ENCODE measurements at regions not wholly inside any gene's neighbourhood (a gene's known extent, or its start where the extent isn't known, plus 50 kb on each side); places are given as distances from the start of the nearest gene placed in this dataset.

DNA sequence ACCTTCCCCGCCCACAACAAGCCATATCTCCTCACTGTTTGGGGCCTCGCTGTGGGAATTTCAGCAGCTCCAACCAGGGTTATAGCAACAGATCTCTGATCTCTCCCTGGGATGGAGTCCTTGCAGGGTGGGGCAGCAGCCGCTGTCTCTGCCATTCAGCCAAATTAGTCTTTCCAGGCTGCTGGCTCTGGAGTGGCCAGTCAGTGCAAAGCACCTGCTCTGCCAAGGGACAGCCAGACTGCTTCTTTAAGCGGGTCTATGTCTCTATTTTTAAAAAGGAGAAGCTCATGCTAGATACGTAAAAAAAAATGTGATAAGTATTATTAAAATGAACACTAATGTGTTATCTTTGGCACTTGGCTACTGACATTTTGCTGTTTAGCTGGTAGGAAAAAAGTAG is 380.2 kb downstream of the CDH10 start (continued):
- TF ChIP-seq, protein P1, sequence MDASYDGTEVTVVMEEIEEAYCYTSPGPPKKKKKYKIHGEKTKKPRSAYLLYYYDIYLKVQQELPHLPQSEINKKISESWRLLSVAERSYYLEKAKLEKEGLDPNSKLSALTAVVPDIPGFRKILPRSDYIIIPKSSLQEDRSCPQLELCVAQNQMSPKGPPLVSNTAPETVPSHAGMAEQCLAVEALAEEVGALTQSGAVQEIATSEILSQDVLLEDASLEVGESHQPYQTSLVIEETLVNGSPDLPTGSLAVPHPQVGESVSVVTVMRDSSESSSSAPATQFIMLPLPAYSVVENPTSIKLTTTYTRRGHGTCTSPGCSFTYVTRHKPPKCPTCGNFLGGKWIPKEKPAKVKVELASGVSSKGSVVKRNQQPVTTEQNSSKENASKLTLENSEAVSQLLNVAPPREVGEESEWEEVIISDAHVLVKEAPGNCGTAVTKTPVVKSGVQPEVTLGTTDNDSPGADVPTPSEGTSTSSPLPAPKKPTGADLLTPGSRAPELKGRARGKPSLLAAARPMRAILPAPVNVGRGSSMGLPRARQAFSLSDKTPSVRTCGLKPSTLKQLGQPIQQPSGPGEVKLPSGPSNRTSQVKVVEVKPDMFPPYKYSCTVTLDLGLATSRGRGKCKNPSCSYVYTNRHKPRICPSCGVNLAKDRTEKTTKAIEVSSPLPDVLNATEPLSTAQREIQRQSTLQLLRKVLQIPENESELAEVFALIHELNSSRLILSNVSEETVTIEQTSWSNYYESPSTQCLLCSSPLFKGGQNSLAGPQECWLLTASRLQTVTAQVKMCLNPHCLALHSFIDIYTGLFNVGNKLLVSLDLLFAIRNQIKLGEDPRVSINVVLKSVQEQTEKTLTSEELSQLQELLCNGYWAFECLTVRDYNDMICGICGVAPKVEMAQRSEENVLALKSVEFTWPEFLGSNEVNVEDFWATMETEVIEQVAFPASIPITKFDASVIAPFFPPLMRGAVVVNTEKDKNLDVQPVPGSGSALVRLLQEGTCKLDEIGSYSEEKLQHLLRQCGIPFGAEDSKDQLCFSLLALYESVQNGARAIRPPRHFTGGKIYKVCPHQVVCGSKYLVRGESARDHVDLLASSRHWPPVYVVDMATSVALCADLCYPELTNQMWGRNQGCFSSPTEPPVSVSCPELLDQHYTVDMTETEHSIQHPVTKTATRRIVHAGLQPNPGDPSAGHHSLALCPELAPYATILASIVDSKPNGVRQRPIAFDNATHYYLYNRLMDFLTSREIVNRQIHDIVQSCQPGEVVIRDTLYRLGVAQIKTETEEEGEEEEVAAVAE (CRISPR knock-in tag; IDR thresholded peaks at IDR 0.05; ENCODE audit: borderline replicate concordance), result no peak

DNA sequence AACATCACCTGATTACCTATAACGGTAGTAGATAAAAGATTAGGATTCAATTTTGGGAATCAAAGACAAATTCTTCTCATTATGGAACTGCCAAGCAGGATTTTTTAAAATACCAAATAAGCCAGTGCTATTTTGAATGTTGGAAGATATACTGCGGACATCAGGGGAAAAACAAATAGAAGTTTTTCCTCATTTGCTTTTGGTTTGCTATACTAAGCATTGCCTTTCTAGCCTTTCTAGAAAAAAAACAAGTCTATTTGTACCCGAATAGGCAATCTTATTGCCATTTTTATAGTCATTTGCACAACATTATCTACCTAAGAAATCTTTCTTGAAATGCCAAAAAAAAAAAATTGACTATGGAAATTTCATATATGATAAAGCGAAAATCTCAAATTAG is 379.5 kb downstream of the CDH10 start:
- H4K20me1 ChIP-seq (ENCODE audit: insufficient read depth, low read length), result no peaks in the 10 kb centered on the region
- TF ChIP-seq, protein P2, sequence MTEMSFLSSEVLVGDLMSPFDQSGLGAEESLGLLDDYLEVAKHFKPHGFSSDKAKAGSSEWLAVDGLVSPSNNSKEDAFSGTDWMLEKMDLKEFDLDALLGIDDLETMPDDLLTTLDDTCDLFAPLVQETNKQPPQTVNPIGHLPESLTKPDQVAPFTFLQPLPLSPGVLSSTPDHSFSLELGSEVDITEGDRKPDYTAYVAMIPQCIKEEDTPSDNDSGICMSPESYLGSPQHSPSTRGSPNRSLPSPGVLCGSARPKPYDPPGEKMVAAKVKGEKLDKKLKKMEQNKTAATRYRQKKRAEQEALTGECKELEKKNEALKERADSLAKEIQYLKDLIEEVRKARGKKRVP (CRISPR knock-in tag; IDR thresholded peaks at IDR 0.05), result no peak
- no peak for TF ChIP-seq HMG20B (CRISPR knock-in tag; conservative IDR thresholded peaks at IDR 0.05)
- TF ChIP-seq NAIF1 (CRISPR knock-in tag; IDR thresholded peaks at IDR 0.05; ENCODE audit: borderline replicate concordance), result no peak
- no peak for TF ChIP-seq BRD4 (CRISPR knock-in tag; IDR thresholded peaks at IDR 0.05)
- no peak overlapping the region for H3K4me2 ChIP-seq (ENCODE audit: low read depth, low read length)
- H3K4me1 ChIP-seq (ENCODE audit: insufficient read depth, low read length), result no peaks in the 10 kb centered on the region
- no peak for ATAC-seq
- 2% methylated on average over 4 of the region's 4 CpGs for WGBS (ENCODE audit: low lambda C conversion rate)
- no peak overlapping the region for H2AFZ ChIP-seq (ENCODE audit: low read length)
- no peaks in the 10 kb centered on the region for H3K36me3 ChIP-seq (replicated peaks in 1 of 2; ENCODE audit: control insufficient read depth in 1 of 2, insufficient read depth in 2 of 2, low read length in 2 of 2)
- no peak overlapping the region for H3K4me3 ChIP-seq (replicated peaks in 1 of 3; ENCODE audit: insufficient read depth in 1 of 3, low read depth in 2 of 3, low read length in 3 of 3)
- FAIRE-seq, result no peak
- in situ Hi-C loops (cut with HindIII; ENCODE audit: extremely low pct_ligation_motif_present, low pct_unique_long_range_greater_than_20kb) (no loop called here), intact Hi-C loops (cut with micrococcal nuclease; ENCODE audit: unreplicated experiment) (no loop called here)
- BruUV-seq (replicated peaks), result no TSS peak
- ChIA-PET POLR2A (no interaction called here), CTCF (ENCODE audit: low intra/inter-chr PET ratio, low total read pairs) (no interaction called here)
- H3K79me2 ChIP-seq (ENCODE audit: insufficient read depth, low read length), result no peaks in the 10 kb centered on the region
- DNase-seq (ENCODE audit: low spot score), result no peak
- no peak overlapping the region for H3K9ac ChIP-seq (ENCODE audit: insufficient read depth, low read depth, low read length)
- H3K27ac ChIP-seq (ENCODE audit: extremely low read length, insufficient read depth, low read length), result no peak overlapping the region
- no peaks in the 10 kb centered on the region for H3K9me3 ChIP-seq (ENCODE audit: low read length)
- H3K27me3 ChIP-seq (ENCODE audit: control insufficient read depth in 1 of 2, insufficient read depth in 2 of 2, low read length in 2 of 2), result no peaks in the 10 kb centered on the region

All from HepG2 (cell line).